ENCODE measurements at regions not wholly inside any gene's neighbourhood (a gene's known extent, or its start where the extent isn't known, plus 50 kb on each side); places are given as distances from the start of the nearest gene placed in this dataset.

- DNase-seq, result no peak
- no peaks in the 10 kb centered on the region for H3K36me3 ChIP-seq (replicated peaks; ENCODE audit: control insufficient read depth, insufficient read depth, low read length)
- no peaks in the 10 kb centered on the region for H3K27me3 ChIP-seq (ENCODE audit: control insufficient read depth, insufficient read depth, low read length)
- no peak overlapping the region for H3K4me3 ChIP-seq (ENCODE audit: insufficient read depth, low read depth, low read length)
These were observed 82.6 kb upstream of the GNAO1 start for GRCh38 chr16:56108724-56109123.

- Histone ChIP-seq H3K27me3 (ENCODE audit: control insufficient read depth, insufficient read depth, low read length) (no peaks in the 10 kb centered on the region), H3K36me3 (replicated peaks; ENCODE audit: control insufficient read depth, insufficient read depth, low read length) (no peaks in the 10 kb centered on the region), H3K4me3 (ENCODE audit: insufficient read depth, low read depth, low read length) (no peak overlapping the region)
- DNase-seq, result no peak
These were observed 83.2 kb upstream of the GNAO1 start for GRCh38 chr16:56108056-56108471.

- DNase-seq, result no peak
These were observed 84.8 kb upstream of the GNAO1 start for GRCh38 chr16:56106527-56106926.

GRCh38 chr16:56102906-56103305, 88.4 kb upstream of the GNAO1 start:
- DNase-seq, result no peak
- Histone ChIP-seq H3K4me3 (ENCODE audit: insufficient read depth, low read depth, low read length) (no peak overlapping the region), H3K36me3 (replicated peaks; ENCODE audit: control insufficient read depth, insufficient read depth, low read length) (no peaks in the 10 kb centered on the region), H3K27me3 (ENCODE audit: control insufficient read depth, insufficient read depth, low read length) (no peaks in the 10 kb centered on the region)

More at GRCh38 chr16:56106527-56106926, 84.8 kb upstream of the GNAO1 start:
- no peaks in the 10 kb centered on the region for H3K27me3 ChIP-seq (ENCODE audit: control insufficient read depth, insufficient read depth, low read length)
- H3K36me3 ChIP-seq (replicated peaks; ENCODE audit: control insufficient read depth, insufficient read depth, low read length), result no peaks in the 10 kb centered on the region
- H3K4me3 ChIP-seq (ENCODE audit: insufficient read depth, low read depth, low read length), result no peak overlapping the region

GRCh38 chr16:56102183-56102686, 89.1 kb upstream of the GNAO1 start:
- no peaks in the 10 kb centered on the region for H3K36me3 ChIP-seq (replicated peaks; ENCODE audit: control insufficient read depth, insufficient read depth, low read length)
- DNase-seq, result peak; percentile 22
- no peaks in the 10 kb centered on the region for H3K27me3 ChIP-seq (ENCODE audit: control insufficient read depth, insufficient read depth, low read length)
- H3K4me3 ChIP-seq (ENCODE audit: insufficient read depth, low read depth, low read length), result no peak overlapping the region

- DNase-seq, result no peak
- Histone ChIP-seq H3K36me3 (replicated peaks; ENCODE audit: control insufficient read depth, insufficient read depth, low read length) (no peaks in the 10 kb centered on the region), H3K4me3 (ENCODE audit: insufficient read depth, low read depth, low read length) (no peak overlapping the region), H3K27me3 (ENCODE audit: control insufficient read depth, insufficient read depth, low read length) (no peaks in the 10 kb centered on the region)
These were observed 89.8 kb upstream of the GNAO1 start for GRCh38 chr16:56101480-56101879.

GRCh38 chr16:56097306-56097705, 94.0 kb upstream of the GNAO1 start:
- DNase-seq, result no peak
- no peak overlapping the region for H3K4me3 ChIP-seq (ENCODE audit: insufficient read depth, low read depth, low read length)
- H3K36me3 ChIP-seq (replicated peaks; ENCODE audit: control insufficient read depth, insufficient read depth, low read length), result no peaks in the 10 kb centered on the region
- no peaks in the 10 kb centered on the region for H3K27me3 ChIP-seq (ENCODE audit: control insufficient read depth, insufficient read depth, low read length)

- Histone ChIP-seq H3K4me3 (ENCODE audit: insufficient read depth, low read depth, low read length) (no peak overlapping the region), H3K36me3 (replicated peaks; ENCODE audit: control insufficient read depth, insufficient read depth, low read length) (no peaks in the 10 kb centered on the region), H3K27me3 (ENCODE audit: control insufficient read depth, insufficient read depth, low read length) (no peaks in the 10 kb centered on the region)
- no peak for DNase-seq
These were observed 97.1 kb upstream of the GNAO1 start for GRCh38 chr16:56094231-56094630.

- no peak for DNase-seq
- Histone ChIP-seq H3K36me3 (replicated peaks; ENCODE audit: control insufficient read depth, insufficient read depth, low read length) (no peaks in the 10 kb centered on the region), H3K27me3 (ENCODE audit: control insufficient read depth, insufficient read depth, low read length) (no peaks in the 10 kb centered on the region), H3K4me3 (ENCODE audit: insufficient read depth, low read depth, low read length) (no peak overlapping the region)
These were observed 98.2 kb upstream of the GNAO1 start for GRCh38 chr16:56093055-56093454.

- no peak overlapping the region for H3K4me3 ChIP-seq (ENCODE audit: insufficient read depth, low read depth, low read length)
- H3K27me3 ChIP-seq (ENCODE audit: control insufficient read depth, insufficient read depth, low read length), result no peaks in the 10 kb centered on the region
- no peak for DNase-seq
- no peaks in the 10 kb centered on the region for H3K36me3 ChIP-seq (replicated peaks; ENCODE audit: control insufficient read depth, insufficient read depth, low read length)
These were observed 101.2 kb upstream of the GNAO1 start for GRCh38 chr16:56090076-56090475.

GRCh38 chr16:56087626-56088025, 103.7 kb upstream of the GNAO1 start:
- DNase-seq, result no peak
- no peaks in the 10 kb centered on the region for H3K36me3 ChIP-seq (replicated peaks; ENCODE audit: control insufficient read depth, insufficient read depth, low read length)

GRCh38 chr16:56081371-56081770, 109.9 kb upstream of the GNAO1 start:
- Histone ChIP-seq H3K27me3 (ENCODE audit: control insufficient read depth, insufficient read depth, low read length) (no peaks in the 10 kb centered on the region), H3K4me3 (ENCODE audit: insufficient read depth, low read depth, low read length) (no peak overlapping the region), H3K36me3 (replicated peaks; ENCODE audit: control insufficient read depth, insufficient read depth, low read length) (no peaks in the 10 kb centered on the region)
- no peak for DNase-seq

More at GRCh38 chr16:56087626-56088025, 103.7 kb upstream of the GNAO1 start:
- Histone ChIP-seq H3K4me3 (ENCODE audit: insufficient read depth, low read depth, low read length) (no peak overlapping the region), H3K27me3 (ENCODE audit: control insufficient read depth, insufficient read depth, low read length) (no peaks in the 10 kb centered on the region)

- H3K36me3 ChIP-seq (replicated peaks; ENCODE audit: control insufficient read depth, insufficient read depth, low read length), result no peaks in the 10 kb centered on the region
- H3K4me3 ChIP-seq (ENCODE audit: insufficient read depth, low read depth, low read length), result no peak overlapping the region
- H3K27me3 ChIP-seq (ENCODE audit: control insufficient read depth, insufficient read depth, low read length), result no peaks in the 10 kb centered on the region
- peak; percentile 14 for DNase-seq
These were observed 115.4 kb upstream of the GNAO1 start for GRCh38 chr16:56075732-56076388.

- Histone ChIP-seq H3K27me3 (ENCODE audit: control insufficient read depth, insufficient read depth, low read length) (no peaks in the 10 kb centered on the region), H3K4me3 (ENCODE audit: insufficient read depth, low read depth, low read length) (no peak overlapping the region), H3K36me3 (replicated peaks; ENCODE audit: control insufficient read depth, insufficient read depth, low read length) (no peaks in the 10 kb centered on the region)
- DNase-seq, result no peak
These were observed 117.8 kb upstream of the GNAO1 start for GRCh38 chr16:56073508-56073907.

- no peak for DNase-seq
- Histone ChIP-seq H3K36me3 (replicated peaks; ENCODE audit: control insufficient read depth, insufficient read depth, low read length) (no peaks in the 10 kb centered on the region), H3K4me3 (ENCODE audit: insufficient read depth, low read depth, low read length) (no peak overlapping the region), H3K27me3 (ENCODE audit: control insufficient read depth, insufficient read depth, low read length) (no peaks in the 10 kb centered on the region)
These were observed 119.2 kb upstream of the GNAO1 start for GRCh38 chr16:56072096-56072495.

- H3K36me3 ChIP-seq (replicated peaks; ENCODE audit: control insufficient read depth, insufficient read depth, low read length), result no peaks in the 10 kb centered on the region
- no peaks in the 10 kb centered on the region for H3K27me3 ChIP-seq (ENCODE audit: control insufficient read depth, insufficient read depth, low read length)
- DNase-seq, result no peak
- H3K4me3 ChIP-seq (ENCODE audit: insufficient read depth, low read depth, low read length), result no peak overlapping the region
These were observed 122.5 kb upstream of the GNAO1 start for GRCh38 chr16:56068816-56069215.
